Thoracic aorta (tissue), 2 donors: ENCODE measurements at regions not wholly inside any gene's neighbourhood (a gene's known extent, or its start where the extent isn't known, plus 50 kb on each side); places are given as distances from the start of the nearest gene placed in this dataset.

Experiments
- ATAC-seq: fragments of 150-250 bp; one replicate; pipeline ENCODE4 v1.8.0; 2017; ENCODE audit warnings: low read depth; ENCODE audit not compliant: insufficient number of reproducible peaks, low FRiP score
- DNase-seq: peaks from one replicate; pipeline ENCODE4 v3.0.0-alpha.2; 2020; ENCODE audit warnings: low spot score
- H3K27ac ChIP-seq, 2 donors: fragments of 200-600 bp; sonication (generic); 1 replicate in 1 of 2; 2 replicates in 1 of 2; pipeline ENCODE4 v1.5.1; 2016; ENCODE audit warnings: mild to moderate bottlenecking in 2 of 2, moderate library complexity in 2 of 2
- H3K27me3 ChIP-seq: fragments of 200-600 bp; sonication (generic); replicated peaks from 2 replicates; pipeline ENCODE4 v1.6.0; 2016; ENCODE audit warnings: mild to moderate bottlenecking; ENCODE audit not compliant: insufficient read depth
- H3K36me3 ChIP-seq: fragments of 200-600 bp; sonication (generic); one replicate; pipeline ENCODE4 v1.5.1; 2016
- H3K4me1 ChIP-seq, 2 donors: fragments of 200-600 bp; sonication (generic); 1 replicate in 1 of 2; 2 replicates in 1 of 2; pipeline versions ENCODE4 v1.5.1 to v1.6.0; 2016; ENCODE audit warnings: low read depth in 2 of 2, mild to moderate bottlenecking in 1 of 2; ENCODE audit not compliant: control insufficient read depth in 1 of 2
- H3K4me3 ChIP-seq: fragments of 200-600 bp; sonication (generic); 2 replicates; pipeline ENCODE4 v1.5.1; 2016; ENCODE audit warnings: mild to moderate bottlenecking
- H3K9me3 ChIP-seq: fragments of 200-600 bp; sonication (generic); 2 replicates; pipeline ENCODE4 v1.5.1; 2016
- TF ChIP-seq, protein P1 (sequence below): fragments of 200-600 bp; sonication (generic); IDR thresholded peaks from one replicate; pipeline ENCODE4 v1.5.1; 2019; ENCODE audit warnings: antibody characterized with exemption

DNA sequence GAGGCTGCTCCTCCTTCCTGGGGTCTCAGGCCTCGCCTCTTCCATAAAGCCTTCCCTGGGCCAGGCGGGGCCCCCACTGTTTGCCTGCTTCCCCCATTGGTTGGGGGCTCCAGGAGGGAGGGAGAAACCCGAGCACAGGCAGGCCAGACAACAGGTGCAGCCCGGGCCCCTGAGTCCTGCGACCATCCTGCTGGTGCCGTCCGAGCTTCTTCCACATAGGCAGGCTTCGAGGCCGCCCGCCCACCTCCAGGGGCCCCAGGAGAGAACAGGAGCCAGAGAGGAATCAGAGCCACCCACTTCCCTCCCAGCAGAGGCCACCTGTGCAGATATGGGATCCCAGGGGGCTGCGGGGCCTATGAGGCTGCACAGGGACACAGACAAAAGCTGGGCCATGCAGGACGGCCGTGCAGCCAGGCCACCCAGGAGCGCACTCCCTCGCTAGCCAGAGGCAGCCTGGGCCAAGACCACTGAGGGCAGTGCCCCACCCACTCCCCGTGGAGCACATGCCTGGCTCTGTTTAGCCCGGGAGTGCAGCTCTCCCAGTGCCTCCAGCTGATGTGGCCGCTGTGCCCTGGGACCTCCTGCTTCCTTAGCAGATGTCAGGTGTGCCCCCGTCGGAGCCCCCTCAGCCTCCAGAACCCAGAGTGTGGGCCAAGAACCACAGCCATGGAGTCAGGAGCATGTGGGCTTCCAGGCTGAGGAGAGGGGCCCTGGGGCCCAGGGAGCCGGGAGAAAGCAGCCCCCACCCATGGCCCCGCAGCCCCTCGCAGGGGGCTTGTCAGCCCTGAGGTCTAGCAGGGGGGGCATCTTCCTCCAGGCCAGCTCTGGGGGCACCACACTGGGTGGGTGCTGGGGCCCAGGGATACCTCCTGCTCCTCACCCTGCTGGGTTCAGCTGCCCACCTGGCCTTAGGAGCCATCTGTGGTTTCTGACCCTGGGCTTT is 59.9 kb upstream of the INPP5A start:
- H3K9me3 ChIP-seq = no peaks in the 10 kb centered on the region
- no peak overlapping the region for H3K4me3 ChIP-seq
- ATAC-seq (no peak), DNase-seq (no peak)
- TF ChIP-seq, protein P1, sequence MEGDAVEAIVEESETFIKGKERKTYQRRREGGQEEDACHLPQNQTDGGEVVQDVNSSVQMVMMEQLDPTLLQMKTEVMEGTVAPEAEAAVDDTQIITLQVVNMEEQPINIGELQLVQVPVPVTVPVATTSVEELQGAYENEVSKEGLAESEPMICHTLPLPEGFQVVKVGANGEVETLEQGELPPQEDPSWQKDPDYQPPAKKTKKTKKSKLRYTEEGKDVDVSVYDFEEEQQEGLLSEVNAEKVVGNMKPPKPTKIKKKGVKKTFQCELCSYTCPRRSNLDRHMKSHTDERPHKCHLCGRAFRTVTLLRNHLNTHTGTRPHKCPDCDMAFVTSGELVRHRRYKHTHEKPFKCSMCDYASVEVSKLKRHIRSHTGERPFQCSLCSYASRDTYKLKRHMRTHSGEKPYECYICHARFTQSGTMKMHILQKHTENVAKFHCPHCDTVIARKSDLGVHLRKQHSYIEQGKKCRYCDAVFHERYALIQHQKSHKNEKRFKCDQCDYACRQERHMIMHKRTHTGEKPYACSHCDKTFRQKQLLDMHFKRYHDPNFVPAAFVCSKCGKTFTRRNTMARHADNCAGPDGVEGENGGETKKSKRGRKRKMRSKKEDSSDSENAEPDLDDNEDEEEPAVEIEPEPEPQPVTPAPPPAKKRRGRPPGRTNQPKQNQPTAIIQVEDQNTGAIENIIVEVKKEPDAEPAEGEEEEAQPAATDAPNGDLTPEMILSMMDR = no peak
- H3K27ac ChIP-seq = no peak overlapping the region
- H3K27me3 ChIP-seq = no peaks in the 10 kb centered on the region
- H3K36me3 ChIP-seq = no peaks in the 10 kb centered on the region
- peaks cover 0 to 13% of the 10 kb centered on the region in 2 donors for H3K4me1 ChIP-seq

DNA sequence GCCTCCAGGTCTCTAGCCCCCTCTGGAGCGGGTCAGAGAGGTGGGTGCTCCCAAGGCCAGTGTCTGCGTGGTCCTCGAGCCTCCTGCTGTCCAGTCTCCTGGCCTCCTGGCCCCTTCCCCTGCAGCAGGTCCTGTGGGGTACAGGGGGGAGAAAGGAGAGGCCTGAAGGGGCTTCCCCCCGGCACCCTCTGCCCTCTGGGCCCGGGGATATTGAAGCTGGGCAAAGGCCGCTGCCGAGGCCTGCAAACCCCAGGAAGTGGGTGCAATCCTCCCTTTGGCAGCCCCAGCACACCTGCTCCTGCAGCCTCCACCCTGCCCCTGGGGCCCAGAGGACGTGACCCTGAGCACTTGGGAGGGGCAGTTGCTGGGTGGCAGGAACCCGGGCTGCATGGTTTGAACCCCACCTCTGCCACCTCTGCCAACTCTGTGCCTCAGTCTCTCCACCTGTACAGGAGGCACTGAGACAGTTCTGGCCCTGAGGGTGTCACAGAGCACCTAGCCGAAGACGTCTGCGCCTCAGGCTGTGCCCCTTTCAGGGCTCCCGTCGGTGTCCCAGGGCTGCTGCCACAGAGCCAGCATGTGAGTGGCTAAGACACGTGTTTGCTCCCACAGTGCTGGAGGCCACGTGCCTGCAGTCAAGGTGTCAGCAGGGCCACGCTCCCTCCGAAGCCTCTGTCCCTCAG is 59.1 kb upstream of the INPP5A start:
- ATAC-seq (no peak), DNase-seq (no peak)
- Histone ChIP-seq H3K4me1 (peaks cover 0 to 13% of the 10 kb centered on the region in 2 donors), H3K36me3 (no peaks in the 10 kb centered on the region), H3K27ac (no peak overlapping the region), H3K27me3 (no peaks in the 10 kb centered on the region), H3K4me3 (no peak overlapping the region), H3K9me3 (no peaks in the 10 kb centered on the region)
- TF ChIP-seq, protein P1 = no peak

DNA sequence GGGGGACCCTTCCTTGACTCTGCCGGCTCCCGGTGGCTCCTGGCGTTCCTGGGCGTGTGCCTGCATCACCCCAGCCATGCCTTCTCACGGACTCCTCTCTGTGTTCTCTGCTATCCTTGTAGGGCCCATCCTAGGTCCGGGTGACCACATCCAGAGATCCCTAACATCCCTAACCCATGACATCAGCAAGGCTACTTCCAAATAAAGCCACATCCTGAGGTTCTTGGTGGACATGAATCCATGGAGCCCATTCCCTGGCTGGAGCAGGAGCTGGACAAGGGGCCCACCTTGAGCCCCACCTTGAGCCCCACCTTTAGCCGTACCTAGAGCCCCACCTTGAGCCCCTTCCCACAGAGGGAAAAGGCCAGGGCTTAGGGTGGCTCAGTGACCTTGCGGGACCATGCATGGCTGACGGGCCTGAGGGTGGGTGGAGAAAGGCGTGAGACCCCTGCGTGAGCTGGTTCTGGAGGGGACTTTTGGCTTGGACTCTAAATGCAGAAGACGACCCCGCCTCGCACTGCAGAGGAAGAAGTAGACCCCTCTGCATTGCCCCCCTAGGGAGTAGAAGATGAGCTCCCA is 58.5 kb upstream of the INPP5A start:
- no peaks in the 10 kb centered on the region for H3K9me3 ChIP-seq
- H3K4me3 ChIP-seq = no peak overlapping the region
- H3K27me3 ChIP-seq = no peaks in the 10 kb centered on the region
- no peak overlapping the region for H3K27ac ChIP-seq
- no peak for DNase-seq
- ATAC-seq = no peak
- TF ChIP-seq, protein P1 = no peak
- peaks cover 0 to 13% of the 10 kb centered on the region in 2 donors for H3K4me1 ChIP-seq
- H3K36me3 ChIP-seq = no peaks in the 10 kb centered on the region

DNA sequence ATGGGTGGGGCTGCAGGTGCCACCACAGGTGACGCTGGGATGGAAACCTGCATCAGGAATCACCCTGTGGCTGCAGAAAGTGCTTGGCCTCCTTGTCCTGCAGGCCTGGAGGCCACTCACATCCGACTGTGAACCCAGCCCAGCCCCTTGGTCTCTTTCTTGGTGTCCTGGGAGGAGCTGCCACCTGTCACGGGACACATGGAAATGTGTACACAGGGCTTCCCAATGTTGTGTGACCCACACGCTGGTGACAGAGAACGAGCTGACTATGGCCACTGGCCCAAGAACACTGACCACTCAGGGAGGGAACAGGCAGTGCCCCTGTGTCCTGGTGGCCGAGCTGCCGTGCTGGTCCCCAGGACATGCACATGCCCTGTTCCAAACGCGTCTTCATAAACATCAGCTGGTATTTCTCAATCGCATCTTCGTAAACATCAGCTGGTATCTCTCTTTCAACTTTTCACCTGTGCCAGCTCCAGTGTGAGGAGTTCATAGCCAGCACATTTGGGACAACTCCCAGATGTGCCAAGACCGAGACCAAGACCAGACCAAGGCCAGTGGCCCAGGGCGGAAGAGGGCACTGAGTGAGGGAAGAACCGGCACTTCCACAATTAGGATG is 57.9 kb upstream of the INPP5A start:
- peaks cover 0 to 13% of the 10 kb centered on the region in 2 donors for H3K4me1 ChIP-seq
- H3K4me3 ChIP-seq = no peak overlapping the region
- no peaks in the 10 kb centered on the region for H3K36me3 ChIP-seq
- H3K9me3 ChIP-seq = no peaks in the 10 kb centered on the region
- no peak overlapping the region for H3K27ac ChIP-seq
- no peak for DNase-seq
- TF ChIP-seq, protein P1 = no peak
- no peak for ATAC-seq
- no peaks in the 10 kb centered on the region for H3K27me3 ChIP-seq
